Mesendoderm (in vitro differentiated cells): ENCODE measurements at regions not wholly inside any gene's neighbourhood (a gene's known extent, or its start where the extent isn't known, plus 50 kb on each side); places are given as distances from the start of the nearest gene placed in this dataset.

Experiments
- DNase-seq: peaks from one replicate; pipeline ENCODE4 v3.0.0; 2013
- H2AK5ac ChIP-seq: 2 replicates; pipeline ENCODE4 v1.6.1; 2013; ENCODE audit warnings: low read length, inconsistent platforms
- H2BK120ac ChIP-seq: 2 replicates; pipeline ENCODE4 v1.6.1; 2013; ENCODE audit warnings: low read depth, mild to moderate bottlenecking, low read length, moderate library complexity, mixed read lengths
- H2BK15ac ChIP-seq: replicated peaks from 2 replicates; pipeline ENCODE4 v1.6.1; 2013; ENCODE audit warnings: low read depth, mild to moderate bottlenecking, moderate library complexity
- H2BK5ac ChIP-seq: 2 replicates; pipeline ENCODE4 v1.6.1; 2013; ENCODE audit warnings: low read length, inconsistent platforms
- H3K18ac ChIP-seq: 2 replicates; pipeline ENCODE4 v1.6.1; 2013; ENCODE audit warnings: mild to moderate bottlenecking, low read length, mixed read lengths
- H3K23ac ChIP-seq: one replicate; pipeline ENCODE4 v1.6.1; 2013; ENCODE audit warnings: low read length
- H3K27ac ChIP-seq: 2 replicates; pipeline ENCODE4 v1.5.1; 2013; ENCODE audit warnings: low read depth, mild to moderate bottlenecking, inconsistent platforms, low read length, moderate library complexity
- H3K27me3 ChIP-seq: 2 replicates; pipeline ENCODE4 v1.6.1; 2013; ENCODE audit warnings: low read length, control low read depth, mild to moderate bottlenecking, inconsistent platforms; ENCODE audit not compliant: insufficient read depth, poor library complexity
- H3K36me3 ChIP-seq: 2 replicates; pipeline ENCODE4 v1.6.1; 2013; ENCODE audit warnings: low read length, inconsistent platforms; ENCODE audit not compliant: control insufficient read depth, insufficient read depth
- H3K4ac ChIP-seq: one replicate; pipeline ENCODE4 v1.6.1; 2013; ENCODE audit warnings: low read depth, mild to moderate bottlenecking, low read length, moderate library complexity
- H3K4me1 ChIP-seq: 2 replicates; pipeline ENCODE4 v1.6.1; 2013; ENCODE audit warnings: low read depth, low read length, inconsistent platforms; ENCODE audit not compliant: control insufficient read depth
- H3K4me2 ChIP-seq: 2 replicates; pipeline ENCODE4 v1.6.1; 2013; ENCODE audit warnings: low read length
- H3K4me3 ChIP-seq: 2 replicates; pipeline ENCODE4 v1.5.1; 2013; ENCODE audit warnings: mild to moderate bottlenecking, low read length
- H3K56ac ChIP-seq: one replicate; pipeline ENCODE4 v1.6.1; 2013; ENCODE audit warnings: low read length
- H3K79me1 ChIP-seq: 2 replicates; pipeline ENCODE4 v1.6.1; 2013; ENCODE audit warnings: low read length, inconsistent platforms
- H3K79me2 ChIP-seq: 2 replicates; pipeline ENCODE4 v1.6.1; 2013; ENCODE audit warnings: mild to moderate bottlenecking, low read length; ENCODE audit not compliant: control insufficient read depth, insufficient read depth
- H3K9ac ChIP-seq: 2 replicates; pipeline ENCODE4 v1.6.1; 2013; ENCODE audit warnings: low read length, inconsistent platforms
- H4K5ac ChIP-seq: one replicate; pipeline ENCODE4 v1.6.1; 2013; ENCODE audit warnings: low read length
- H4K8ac ChIP-seq: one replicate; pipeline ENCODE4 v1.6.1; 2013; ENCODE audit warnings: low read depth, mild to moderate bottlenecking, control low read depth, low read length, moderate library complexity
- WGBS: extraction: QIAGEN DNeasy Blood & Tissue Kit; methylation state at CpG from one replicate; pipeline ENCODE4 v1.1.7; 2013; ENCODE audit warnings: low lambda C conversion rate, missing lambda C conversion rate; ENCODE audit not compliant: insufficient coverage; ENCODE audit errors: extremely low coverage; 5-methylcytosine and 5-hydroxymethylcytosine counted together

DNA sequence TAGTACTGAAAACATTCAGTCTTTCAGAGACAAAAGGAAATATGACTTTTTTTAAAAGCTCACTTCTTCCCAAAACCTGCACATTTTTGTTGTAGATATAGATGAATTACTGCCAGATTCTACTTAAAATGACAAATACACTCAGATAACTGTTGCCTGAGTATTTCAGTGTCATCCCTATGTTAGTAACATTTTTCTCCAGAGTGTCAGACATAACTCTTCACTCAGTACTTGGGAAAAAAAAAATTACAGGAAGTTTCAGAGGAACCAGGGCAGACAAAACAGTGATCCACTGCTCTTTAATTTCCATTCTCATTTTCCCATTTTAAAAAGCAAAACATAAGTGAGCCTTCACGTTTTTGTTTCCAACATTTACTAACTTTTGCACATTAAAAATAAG lies 79.3 kb upstream of the ITGA1 start:
- H3K4me1 ChIP-seq, result no peaks in the 10 kb centered on the region
- H2BK15ac ChIP-seq, result no peak overlapping the region
- DNase-seq, result no peak
- H2BK120ac ChIP-seq, result no peak overlapping the region
- no peak overlapping the region for H4K5ac ChIP-seq
- no peak overlapping the region for H3K9ac ChIP-seq
- H3K23ac ChIP-seq, result no peak overlapping the region
- no peak overlapping the region for H2AK5ac ChIP-seq
- no peak overlapping the region for H3K18ac ChIP-seq
- H2BK5ac ChIP-seq, result no peak overlapping the region
- no peak overlapping the region for H3K4ac ChIP-seq
- no peak overlapping the region for H3K4me2 ChIP-seq
- no peaks in the 10 kb centered on the region for H3K79me2 ChIP-seq
- H3K27me3 ChIP-seq, result no peaks in the 10 kb centered on the region
- H3K79me1 ChIP-seq, result no peaks in the 10 kb centered on the region
- no peak overlapping the region for H3K4me3 ChIP-seq
- no peak overlapping the region for H3K56ac ChIP-seq
- no peak overlapping the region for H3K27ac ChIP-seq
- H4K8ac ChIP-seq, result no peak overlapping the region
- H3K36me3 ChIP-seq, result no peaks in the 10 kb centered on the region
- WGBS, result no CpG with 5 or more reads among the region's 1 CpG

- Histone ChIP-seq H4K8ac (no peak overlapping the region), H3K56ac (no peak overlapping the region), H3K4me2 (no peak overlapping the region), H2BK120ac (no peak overlapping the region), H4K5ac (no peak overlapping the region), H3K18ac (no peak overlapping the region), H2AK5ac (no peak overlapping the region), H3K79me1 (no peaks in the 10 kb centered on the region), H2BK15ac (no peak overlapping the region), H3K9ac (no peak overlapping the region), H3K27ac (no peak overlapping the region), H3K27me3 (no peaks in the 10 kb centered on the region), H2BK5ac (no peak overlapping the region), H3K79me2 (no peaks in the 10 kb centered on the region), H3K4me1 (no peaks in the 10 kb centered on the region), H3K4ac (no peak overlapping the region), H3K23ac (no peak overlapping the region), H3K4me3 (no peak overlapping the region), H3K36me3 (no peaks in the 10 kb centered on the region)
- no peak for DNase-seq
- no CpG with 5 or more reads among the region's 6 CpGs for WGBS
These were observed 78.4 kb upstream of the ITGA1 start for GRCh38 chr5:52709167-52709925.

- no peak overlapping the region for H3K56ac ChIP-seq
- no peak overlapping the region for H3K4me2 ChIP-seq
- H3K27ac ChIP-seq, result no peak overlapping the region
- no peak overlapping the region for H3K9ac ChIP-seq
- DNase-seq, result no peak
- no peak overlapping the region for H2AK5ac ChIP-seq
- H3K4me1 ChIP-seq, result no peaks in the 10 kb centered on the region
- no peak overlapping the region for H3K18ac ChIP-seq
- no peaks in the 10 kb centered on the region for H3K27me3 ChIP-seq
- H2BK15ac ChIP-seq, result no peak overlapping the region
- no peaks in the 10 kb centered on the region for H3K79me1 ChIP-seq
- WGBS, result no CpG with 5 or more reads among the region's 2 CpGs
- no peak overlapping the region for H2BK120ac ChIP-seq
- no peak overlapping the region for H4K5ac ChIP-seq
- H4K8ac ChIP-seq, result no peak overlapping the region
- no peak overlapping the region for H3K4me3 ChIP-seq
- H3K79me2 ChIP-seq, result no peaks in the 10 kb centered on the region
- no peak overlapping the region for H3K4ac ChIP-seq
- no peaks in the 10 kb centered on the region for H3K36me3 ChIP-seq
- no peak overlapping the region for H3K23ac ChIP-seq
- H2BK5ac ChIP-seq, result no peak overlapping the region
These were observed 77.3 kb upstream of the ITGA1 start for GRCh38 chr5:52710310-52710971.

DNA sequence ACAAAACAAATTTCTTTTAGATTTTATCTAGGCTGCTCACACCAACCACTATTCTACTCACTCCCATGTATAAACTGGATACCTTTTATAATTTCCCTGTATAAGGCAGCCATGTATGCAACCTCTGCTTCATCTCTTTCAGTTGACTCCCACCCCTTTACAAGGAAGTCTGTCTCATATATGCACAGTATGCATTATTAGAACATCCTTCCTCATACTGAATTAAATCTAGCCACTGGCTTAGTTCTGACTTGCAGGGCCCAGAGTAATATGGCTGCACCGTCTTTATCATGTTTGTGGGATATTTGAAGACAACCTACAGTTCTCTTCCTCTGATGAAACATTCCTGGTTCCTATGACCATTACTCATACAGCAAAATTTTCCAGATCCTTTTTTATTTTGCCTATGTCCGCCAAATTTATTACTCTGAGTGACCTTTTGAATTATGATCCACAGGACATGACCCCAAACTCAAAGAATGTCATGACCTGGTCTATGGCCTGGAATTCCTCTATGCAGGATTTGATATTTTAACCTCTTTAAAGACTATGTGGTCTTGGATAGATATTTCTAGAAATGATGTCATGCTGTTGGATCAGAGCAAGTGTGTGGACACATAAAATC lies 76.6 kb upstream of the ITGA1 start:
- H3K4me3 ChIP-seq, result no peak overlapping the region
- H3K9ac ChIP-seq, result no peak overlapping the region
- no peak overlapping the region for H3K27ac ChIP-seq
- no peak overlapping the region for H3K4me2 ChIP-seq
- H3K4ac ChIP-seq, result no peak overlapping the region
- H3K18ac ChIP-seq, result no peak overlapping the region
- H3K56ac ChIP-seq, result no peak overlapping the region
- WGBS, result no CpG with 5 or more reads among the region's 2 CpGs
- H4K8ac ChIP-seq, result no peak overlapping the region
- H3K23ac ChIP-seq, result no peak overlapping the region
- H3K36me3 ChIP-seq, result no peaks in the 10 kb centered on the region
- H2BK5ac ChIP-seq, result no peak overlapping the region
- H3K79me2 ChIP-seq, result no peaks in the 10 kb centered on the region
- DNase-seq, result no peak
- H2BK15ac ChIP-seq, result no peak overlapping the region
- H3K79me1 ChIP-seq, result no peaks in the 10 kb centered on the region
- H2AK5ac ChIP-seq, result no peak overlapping the region
- no peak overlapping the region for H2BK120ac ChIP-seq
- H3K27me3 ChIP-seq, result no peaks in the 10 kb centered on the region
- H4K5ac ChIP-seq, result no peak overlapping the region
- H3K4me1 ChIP-seq, result no peaks in the 10 kb centered on the region

DNA sequence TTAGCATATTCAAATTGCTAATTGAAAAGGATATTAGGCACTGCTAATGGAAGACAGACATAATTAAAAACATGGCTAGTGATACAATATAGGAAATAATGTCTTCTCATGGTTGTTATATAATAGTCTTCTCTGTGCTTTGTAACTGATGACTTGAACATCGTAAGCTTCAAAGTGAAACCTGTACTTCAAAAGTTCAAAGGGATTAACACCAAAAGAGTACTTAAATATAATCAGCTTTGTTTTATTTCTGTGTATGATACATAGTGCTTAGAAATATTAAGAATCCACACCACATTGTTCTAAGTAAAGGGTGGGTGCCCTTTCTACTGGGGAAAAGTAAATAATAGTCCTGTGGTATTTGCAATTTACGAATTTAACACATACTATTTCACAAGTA lies 75.4 kb upstream of the ITGA1 start:
- Histone ChIP-seq H3K79me1 (no peaks in the 10 kb centered on the region), H2BK15ac (no peak overlapping the region), H4K8ac (no peak overlapping the region), H3K23ac (no peak overlapping the region), H3K27me3 (no peaks in the 10 kb centered on the region), H3K4me3 (no peak overlapping the region), H3K4me2 (no peak overlapping the region), H4K5ac (no peak overlapping the region), H2BK120ac (no peak overlapping the region), H2AK5ac (no peak overlapping the region), H2BK5ac (no peak overlapping the region), H3K36me3 (no peaks in the 10 kb centered on the region), H3K9ac (no peak overlapping the region), H3K4ac (no peak overlapping the region), H3K27ac (no peak overlapping the region), H3K79me2 (no peaks in the 10 kb centered on the region), H3K4me1 (no peaks in the 10 kb centered on the region), H3K18ac (no peak overlapping the region), H3K56ac (no peak overlapping the region)
- no peak for DNase-seq
- no CpG with 5 or more reads among the region's 2 CpGs for WGBS
